ENCODE measurements at regions not wholly inside any gene's neighbourhood (a gene's known extent, or its start where the extent isn't known, plus 50 kb on each side); places are given as distances from the start of the nearest gene placed in this dataset.

GRCh38 chr14:101078892-101079221, 175.3 kb upstream of the RTL1 start:
- Histone ChIP-seq H3K9me3 (no peaks in the 10 kb centered on the region), H3K27ac (no peak overlapping the region), H3K4me1 (no peaks in the 10 kb centered on the region), H3K27me3 (peaks cover 0 to 7% of the 10 kb centered on the region in 2 donors), H3K4me3 (no peak overlapping the region), H3K36me3 (no peaks in the 10 kb centered on the region)
- TF ChIP-seq CTCF (IDR thresholded peaks at IDR 0.05) = no peak
- no peak for TF ChIP-seq POLR2A (IDR thresholded peaks at IDR 0.05)
- DNase-seq = peak in 1 of 3 donors; percentile 24

GRCh38 chr14:101080922-101081593, 177.5 kb upstream of the RTL1 start:
- Histone ChIP-seq H3K9me3 (no peaks in the 10 kb centered on the region), H3K27me3 (peaks cover 0 to 7% of the 10 kb centered on the region in 2 donors), H3K36me3 (no peaks in the 10 kb centered on the region), H3K4me3 (no peak overlapping the region), H3K27ac (no peak overlapping the region), H3K4me1 (no peaks in the 10 kb centered on the region)
- no peak for DNase-seq
- TF ChIP-seq CTCF (IDR thresholded peaks at IDR 0.05) = no peak
- TF ChIP-seq POLR2A (IDR thresholded peaks at IDR 0.05) = no peak

- Histone ChIP-seq H3K27me3 (peaks cover 0 to 6% of the 10 kb centered on the region in 2 donors), H3K9me3 (no peaks in the 10 kb centered on the region), H3K4me3 (no peak overlapping the region), H3K27ac (no peak overlapping the region), H3K36me3 (no peaks in the 10 kb centered on the region), H3K4me1 (no peaks in the 10 kb centered on the region)
- peak in 1 of 3 donors; percentile 8 for DNase-seq
- no peak for TF ChIP-seq POLR2A (IDR thresholded peaks at IDR 0.05)
- TF ChIP-seq CTCF (IDR thresholded peaks at IDR 0.05) = no peak
These were observed 178.5 kb upstream of the RTL1 start for GRCh38 chr14:101082036-101082435.

GRCh38 chr14:101082436-101083384, 179.2 kb upstream of the RTL1 start:
- H3K27ac ChIP-seq = no peak overlapping the region
- DNase-seq = peak in 1 of 3 donors; percentile 23
- no peaks in the 10 kb centered on the region for H3K4me1 ChIP-seq
- H3K9me3 ChIP-seq = no peaks in the 10 kb centered on the region
- TF ChIP-seq CTCF (IDR thresholded peaks at IDR 0.05) = no peak
- TF ChIP-seq POLR2A (IDR thresholded peaks at IDR 0.05) = no peak
- no peak overlapping the region for H3K4me3 ChIP-seq
- no peaks in the 10 kb centered on the region for H3K27me3 ChIP-seq
- no peaks in the 10 kb centered on the region for H3K36me3 ChIP-seq

GRCh38 chr14:101083564-101084435, 180.3 kb upstream of the RTL1 start:
- TF ChIP-seq POLR2A (IDR thresholded peaks at IDR 0.05) (no peak), CTCF (IDR thresholded peaks at IDR 0.05) (no peak)
- H3K4me3 ChIP-seq = no peak overlapping the region
- DNase-seq = peak in 1 of 3 donors; percentile 45
- no peaks in the 10 kb centered on the region for H3K36me3 ChIP-seq
- no peaks in the 10 kb centered on the region for H3K4me1 ChIP-seq
- no peaks in the 10 kb centered on the region for H3K9me3 ChIP-seq
- no peaks in the 10 kb centered on the region for H3K27me3 ChIP-seq
- H3K27ac ChIP-seq = no peak overlapping the region
